HEK293T (cell line): ENCODE measurements at regions not wholly inside any gene's neighbourhood (a gene's known extent, or its start where the extent isn't known, plus 50 kb on each side); places are given as distances from the start of the nearest gene placed in this dataset.

ENCODE experiments used
- ARNT ChIP-seq: fragments of 450-650 bp; IDR thresholded peaks from 2 replicates; pipeline ENCODE4 v1.6.1; 2017; ENCODE audit warnings: mild to moderate bottlenecking
- BHLHE40 ChIP-seq: fragments of 450-650 bp; IDR thresholded peaks from 2 replicates; pipeline ENCODE4 v1.6.1; 2016; ENCODE audit warnings: mild to moderate bottlenecking, moderate library complexity, borderline replicate concordance
- FOXA1 ChIP-seq: fragments of 450-650 bp; IDR thresholded peaks from 2 replicates; pipeline ENCODE4 v1.6.1; 2016; ENCODE audit warnings: mild to moderate bottlenecking
- FOXK2 ChIP-seq: fragments of 450-650 bp; IDR thresholded peaks from 2 replicates; pipeline ENCODE4 v1.6.1; 2016; ENCODE audit warnings: mild to moderate bottlenecking
- FOXM1 ChIP-seq: fragments of 450-650 bp; IDR thresholded peaks from 2 replicates; pipeline ENCODE4 v1.6.1; 2017; ENCODE audit warnings: mild to moderate bottlenecking, borderline replicate concordance
- HDGF ChIP-seq: fragments of 450-650 bp; IDR thresholded peaks from 2 replicates; pipeline ENCODE4 v1.6.1; 2017; ENCODE audit warnings: antibody characterized with exemption, borderline replicate concordance
- NFRKB ChIP-seq: fragments of 450-650 bp; IDR thresholded peaks from 2 replicates; pipeline ENCODE4 v1.6.1; 2016; ENCODE audit warnings: mild to moderate bottlenecking, moderate library complexity
- PKNOX1 ChIP-seq: fragments of 450-650 bp; IDR thresholded peaks from 2 replicates; pipeline ENCODE4 v1.6.1; 2016
- SUZ12 ChIP-seq: fragments of 450-650 bp; IDR thresholded peaks from 2 replicates; pipeline ENCODE4 v1.6.1; 2016; ENCODE audit warnings: mild to moderate bottlenecking
- TARDBP ChIP-seq: fragments of 450-650 bp; IDR thresholded peaks from 2 replicates; pipeline ENCODE4 v1.6.1; 2016

- TF ChIP-seq FOXK2 (no peak), FOXM1 (no peak), HDGF (no peak), PKNOX1 (no peak), ARNT (no peak), BHLHE40 (no peak), TARDBP (no peak), FOXA1 (no peak), SUZ12 (no peak), NFRKB (no peak)
Measured at GRCh38 chr11:121872356-121872755, 243.7 kb downstream of the BLID start.
